ENCODE measurements at regions not wholly inside any gene's neighbourhood (a gene's known extent, or its start where the extent isn't known, plus 50 kb on each side); places are given as distances from the start of the nearest gene placed in this dataset.
"Not testable (repeated sequence)": the region's sequence is repeated elsewhere in the genome, so short reads cannot be mapped to it uniquely, and the experiment has no call there.

GRCh38 chr3:5366746-5367145, 179.2 kb downstream of the EDEM1 start:
- DNase-seq: no peak

- DNase-seq: not testable (repeated sequence)
Observed at GRCh38 chr3:5371555-5371954, 184.0 kb downstream of the EDEM1 start.

DNA sequence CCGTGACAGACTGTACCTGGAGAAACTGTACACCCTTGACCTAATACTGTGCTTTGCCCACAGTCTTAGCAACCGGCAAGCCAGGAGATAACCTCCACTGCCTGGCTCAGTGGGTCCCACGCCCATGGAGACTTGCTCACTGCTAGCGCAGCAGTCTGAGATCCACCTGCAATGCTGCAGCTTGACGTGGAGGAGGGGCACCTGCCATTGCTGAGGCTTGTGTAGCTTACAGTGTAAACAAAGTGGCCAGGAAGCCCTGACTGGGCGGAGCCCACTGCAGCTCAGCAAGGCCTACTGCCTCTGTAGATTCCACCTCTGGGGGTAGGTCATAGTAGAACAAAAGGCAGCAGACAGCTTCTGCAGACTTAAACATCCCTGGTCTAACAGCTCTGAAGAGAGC, 189.3 kb downstream of the EDEM1 start:
- no peak for DNase-seq

DNA sequence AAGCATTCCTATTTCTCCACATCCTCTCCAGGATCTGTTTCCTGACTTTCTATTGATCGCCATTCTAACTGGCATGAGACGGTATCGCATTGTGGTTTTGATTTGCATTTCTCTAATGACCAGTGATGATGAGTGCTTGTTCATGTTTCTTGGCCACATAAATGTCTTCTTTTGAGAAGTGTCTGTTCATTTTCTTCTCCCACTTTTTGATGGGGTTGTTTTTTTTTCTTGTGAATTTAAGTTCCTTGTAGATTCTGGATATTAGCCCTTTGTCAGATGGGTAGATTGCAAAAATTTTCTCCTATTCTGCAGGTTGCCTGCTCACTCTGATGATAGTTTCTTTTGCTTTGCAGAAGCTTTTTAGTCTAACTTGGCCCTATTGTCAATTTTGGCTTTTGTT, 191.8 kb downstream of the EDEM1 start:
- DNase-seq: not testable (repeated sequence)

- DNase-seq: not testable (repeated sequence)
Observed at GRCh38 chr3:5383486-5384263, 196.2 kb downstream of the EDEM1 start.

DNA sequence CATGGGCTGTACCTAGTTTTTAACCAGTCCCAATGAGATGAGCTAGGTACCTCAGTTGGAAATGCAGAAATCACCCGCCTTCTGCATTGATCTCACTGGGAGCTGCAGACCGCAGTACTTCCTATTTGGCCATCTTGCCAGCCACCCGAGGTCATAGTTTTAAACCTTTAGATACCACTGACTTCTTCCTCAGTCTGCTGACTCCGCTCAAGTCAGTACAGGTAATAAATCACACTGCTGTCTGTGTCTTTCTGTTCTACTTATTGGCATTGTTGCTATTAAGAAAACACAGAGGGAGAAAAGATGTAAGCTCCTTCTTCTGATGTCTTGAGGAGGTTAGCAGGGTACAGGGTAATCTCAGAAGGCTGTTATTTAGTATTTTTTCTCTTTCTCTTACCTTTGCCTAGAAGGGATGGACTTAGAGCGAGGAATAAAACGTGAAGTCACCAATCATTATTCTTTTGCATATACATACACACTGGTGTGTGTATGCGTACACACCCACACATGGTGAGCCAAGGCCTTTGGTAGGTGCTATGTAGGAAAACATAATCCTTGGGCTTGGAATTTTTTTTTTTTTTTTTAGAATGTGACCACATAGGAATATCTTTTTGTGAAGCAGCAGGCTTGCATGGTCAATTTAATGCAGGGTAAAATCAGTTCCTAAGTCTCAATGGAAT, 197.2 kb downstream of the EDEM1 start:
- DNase-seq: no peak

DNA sequence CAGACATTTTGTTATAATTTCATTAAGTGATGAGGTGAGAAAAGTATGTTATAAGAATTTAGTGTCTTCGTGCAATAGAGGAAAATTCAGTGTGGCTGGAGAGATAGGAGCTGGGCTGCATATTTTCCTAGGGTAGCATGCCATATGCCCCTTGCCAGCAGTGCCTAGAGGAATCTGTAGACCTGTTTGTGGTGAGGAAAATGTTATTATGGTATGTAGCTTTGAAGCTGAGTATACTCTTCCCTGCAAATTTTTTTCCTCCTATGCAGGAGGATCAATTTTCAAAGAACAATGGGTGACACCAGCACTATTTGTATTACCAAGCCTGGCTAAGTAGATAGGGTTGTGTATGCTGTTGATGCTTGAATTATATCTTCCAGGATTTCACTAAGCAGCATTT, 200.6 kb downstream of the EDEM1 start:
- no peak for DNase-seq

DNA sequence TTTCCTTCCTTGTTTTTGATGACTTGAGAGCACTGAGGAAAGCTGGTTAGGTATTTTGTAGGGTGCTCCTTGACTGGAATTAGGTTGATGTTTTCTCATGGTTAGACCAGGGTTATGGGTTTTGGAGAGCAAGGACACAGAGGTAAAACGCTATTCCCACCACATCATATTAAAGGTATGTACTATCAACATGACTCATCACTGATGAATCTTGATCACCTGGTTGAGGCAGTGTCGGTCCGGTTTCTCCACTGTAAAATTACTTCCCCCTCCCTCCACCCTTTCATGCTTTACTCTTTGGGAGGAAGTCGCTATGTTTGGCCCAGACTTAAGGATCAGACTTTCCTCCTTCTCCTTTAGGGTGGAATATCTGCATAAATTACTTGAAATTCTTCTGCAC, 201.6 kb downstream of the EDEM1 start:
- DNase-seq: no peak

DNA sequence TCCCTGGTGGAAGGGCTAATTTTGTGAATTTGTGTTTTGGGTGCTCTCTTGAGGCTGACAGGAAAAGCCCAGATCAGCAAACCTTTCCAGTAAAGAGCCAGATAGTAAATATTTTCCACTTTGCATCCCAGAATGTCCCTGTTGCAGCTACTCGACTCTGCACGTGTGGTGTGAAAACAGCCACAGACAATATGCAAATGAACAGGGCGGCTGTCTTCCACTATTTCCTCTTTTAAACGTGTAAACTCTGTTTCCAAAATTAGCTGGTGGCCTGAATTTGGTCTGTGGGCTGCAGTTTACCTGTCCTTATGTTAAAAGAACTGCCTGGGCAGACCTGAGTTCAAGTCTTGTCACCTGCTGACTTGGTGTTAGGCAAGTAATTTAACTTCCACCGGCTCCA, 202.7 kb downstream of the EDEM1 start:
- DNase-seq: no peak

DNA sequence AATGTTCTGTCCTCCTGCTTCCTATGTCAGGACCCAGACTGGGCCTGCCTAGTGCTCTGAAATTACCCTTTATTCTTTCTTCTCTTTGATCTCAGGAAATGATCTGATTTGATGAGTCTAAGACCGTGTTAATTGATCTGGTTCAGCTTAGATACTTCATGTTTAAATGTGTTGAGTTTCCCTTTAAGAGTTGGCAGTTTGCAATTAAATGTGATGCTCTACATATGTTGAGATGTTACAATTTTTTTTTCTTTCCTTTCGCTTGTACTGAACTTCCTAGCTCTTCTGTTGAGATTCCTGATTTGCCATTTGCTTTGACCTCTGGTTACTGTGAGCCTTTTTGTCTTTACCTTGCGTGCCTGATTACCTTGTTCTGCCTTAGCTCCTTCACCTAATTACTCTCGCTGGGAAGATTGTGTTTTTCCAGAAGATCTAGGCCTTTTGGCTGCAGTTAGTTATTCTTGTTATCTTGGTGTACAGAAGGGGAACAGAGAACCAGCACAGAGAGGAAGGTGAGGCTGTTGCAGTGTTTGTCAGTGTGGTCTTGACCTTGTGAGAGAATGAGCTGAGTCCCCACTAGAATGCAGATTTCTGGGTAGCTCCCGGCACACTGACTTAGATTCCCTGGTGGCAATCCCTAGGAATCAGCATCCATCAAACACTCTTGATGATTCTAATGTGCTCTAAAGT, 203.6 kb downstream of the EDEM1 start:
- DNase-seq: no peak

DNA sequence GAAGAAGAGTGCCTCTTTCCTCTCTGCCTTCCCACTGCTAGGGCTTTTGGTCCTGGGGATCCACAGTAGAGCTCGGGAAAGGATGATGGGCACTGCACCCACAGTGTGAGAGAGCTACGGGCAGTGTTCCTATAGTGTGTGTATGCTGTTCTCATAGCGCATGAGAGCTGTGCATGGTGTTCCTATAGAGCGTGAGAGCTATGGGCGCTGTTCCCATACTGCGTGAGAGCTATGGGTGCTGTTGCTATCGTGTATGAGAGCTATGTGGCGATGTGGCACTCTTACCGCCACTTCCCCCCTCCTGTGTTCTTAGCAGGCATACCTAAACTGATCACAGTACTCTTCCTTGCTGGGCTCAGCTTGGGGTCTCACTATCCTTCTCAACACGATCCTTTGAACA, 213.5 kb downstream of the EDEM1 start:
- DNase-seq: no peak

DNA sequence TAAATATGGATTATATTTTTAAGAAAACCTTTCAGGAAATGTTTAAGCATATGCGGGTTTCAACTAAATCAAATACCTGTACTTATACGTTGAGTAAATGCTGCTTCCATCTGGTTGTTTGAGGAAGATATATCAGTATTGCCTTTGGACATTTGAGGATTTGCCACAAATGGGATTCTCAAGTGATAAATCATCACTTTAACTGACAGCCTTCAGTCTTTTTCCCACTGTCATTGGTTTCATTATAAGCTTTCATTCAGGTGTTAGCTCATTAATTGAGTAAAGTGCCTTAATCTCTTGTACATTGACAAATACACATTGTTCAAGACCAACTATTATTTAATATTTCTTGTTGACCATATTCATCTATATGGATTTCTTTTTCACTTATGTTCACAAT, 217.2 kb downstream of the EDEM1 start:
- no peak for DNase-seq

- DNase-seq: no peak
Observed at GRCh38 chr3:5411786-5412185, 224.3 kb downstream of the EDEM1 start.

- no peak for DNase-seq
Observed at GRCh38 chr3:5423076-5423475, 235.6 kb downstream of the EDEM1 start.

DNA sequence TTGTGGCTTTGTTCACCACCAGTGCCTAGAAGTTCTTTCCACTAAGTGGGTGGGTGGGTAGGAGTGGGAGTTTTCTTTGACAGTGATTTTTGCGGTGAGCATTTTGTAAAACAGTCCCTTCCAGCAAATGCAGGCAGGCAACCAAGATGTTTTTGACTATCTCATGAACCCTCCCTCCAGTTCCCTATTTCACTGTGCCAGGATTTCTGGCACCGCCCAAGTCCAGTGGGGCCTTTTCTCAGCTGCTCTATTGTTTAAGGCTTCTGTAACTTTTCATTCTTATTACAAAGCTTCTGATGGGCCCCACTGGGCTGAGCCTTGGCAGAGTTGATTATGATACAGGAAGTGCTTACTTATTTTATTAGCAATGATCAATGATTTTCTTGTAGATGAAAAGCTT, 236.0 kb downstream of the EDEM1 start:
- DNase-seq: no peak

- no peak for DNase-seq
Observed at GRCh38 chr3:5425371-5425770, 237.9 kb downstream of the EDEM1 start.

DNA sequence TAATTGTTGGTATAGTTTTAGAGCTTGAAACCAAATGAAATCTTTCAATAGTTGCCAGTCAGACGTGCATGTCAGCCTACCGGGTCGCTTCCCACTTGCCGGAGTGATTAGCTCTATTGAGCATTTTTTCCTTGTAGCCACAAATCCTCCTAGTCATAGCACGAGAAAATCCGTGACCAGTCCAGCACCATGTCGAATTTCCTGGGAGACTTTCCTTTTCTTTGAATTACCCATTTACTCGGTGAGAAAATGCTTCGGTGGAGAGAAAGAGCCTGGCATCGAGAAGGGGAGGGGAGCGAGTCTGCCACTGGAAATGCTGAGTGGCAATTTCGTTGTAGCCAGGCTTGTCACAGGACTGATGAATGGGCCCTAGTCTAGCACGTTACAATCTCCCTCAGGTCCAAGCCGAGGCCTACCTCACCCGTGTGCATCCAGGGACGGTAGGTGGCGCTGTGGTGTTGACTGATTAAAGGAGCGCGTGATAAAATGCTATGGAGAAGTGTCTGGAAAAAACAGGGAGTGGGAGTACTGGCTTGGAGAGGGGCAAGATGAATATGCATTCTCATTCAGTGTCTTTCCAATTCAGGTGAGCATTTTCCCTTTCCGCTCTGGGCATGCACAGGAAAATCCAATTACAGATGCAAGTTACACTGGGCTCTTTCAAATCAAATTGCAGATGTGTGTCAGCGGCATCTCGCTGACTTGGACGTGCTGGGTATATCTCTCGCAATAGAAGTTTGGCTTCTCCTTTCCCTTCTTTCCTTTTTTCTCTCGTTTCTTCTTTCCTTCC, 238.8 kb downstream of the EDEM1 start:
- peak; percentile 44 for DNase-seq

GRCh38 chr3:5427021-5427420, 239.5 kb downstream of the EDEM1 start:
- no peak for DNase-seq

- DNase-seq: no peak
Observed at GRCh38 chr3:5427938-5428337, 240.4 kb downstream of the EDEM1 start.

DNA sequence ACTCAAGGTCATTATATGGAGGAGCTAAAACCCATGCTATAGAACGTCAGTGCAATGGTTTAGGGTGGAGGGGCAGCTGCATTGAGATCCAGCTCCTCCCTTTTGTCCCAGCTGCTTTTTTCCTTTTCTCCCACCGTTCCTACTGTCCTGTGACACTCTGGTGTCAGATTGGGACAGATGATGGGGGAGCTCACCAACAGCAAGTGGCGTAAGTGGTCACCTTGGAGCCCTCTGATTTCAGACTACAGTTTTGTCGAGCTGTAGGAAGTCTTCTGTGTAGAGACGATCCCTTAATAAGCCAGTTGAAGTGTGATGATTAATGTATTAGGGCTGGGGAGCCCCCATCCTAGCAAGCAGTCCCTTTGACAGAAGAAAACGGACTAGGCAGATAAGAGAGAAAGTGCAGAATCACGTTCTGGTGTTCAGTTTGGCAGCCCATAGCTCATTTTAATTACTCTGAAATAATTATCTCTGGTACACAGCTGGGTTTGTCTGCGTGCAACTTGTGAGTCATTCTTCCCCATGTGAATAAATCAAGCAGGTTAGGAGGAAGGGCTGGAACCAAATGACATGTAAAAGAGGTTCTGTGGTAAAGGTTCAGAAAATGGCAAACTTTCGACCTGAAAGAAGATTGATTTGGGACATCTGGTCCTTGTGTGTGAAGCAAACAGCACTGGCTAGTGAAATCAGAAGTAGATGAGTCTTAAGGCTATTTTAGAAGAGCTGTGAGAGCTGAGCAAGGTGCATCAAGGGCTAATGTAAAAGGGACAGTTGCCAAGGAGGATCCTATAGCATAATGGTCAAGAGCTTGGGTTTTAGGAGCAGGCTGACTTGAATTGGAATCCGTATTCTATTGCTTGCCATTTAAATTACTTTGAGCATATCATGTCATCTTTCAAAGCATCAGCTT, 241.4 kb downstream of the EDEM1 start:
- no peak for DNase-seq

GRCh38 chr3:5429517-5429890, 242.0 kb downstream of the EDEM1 start:
- no peak for DNase-seq

DNA sequence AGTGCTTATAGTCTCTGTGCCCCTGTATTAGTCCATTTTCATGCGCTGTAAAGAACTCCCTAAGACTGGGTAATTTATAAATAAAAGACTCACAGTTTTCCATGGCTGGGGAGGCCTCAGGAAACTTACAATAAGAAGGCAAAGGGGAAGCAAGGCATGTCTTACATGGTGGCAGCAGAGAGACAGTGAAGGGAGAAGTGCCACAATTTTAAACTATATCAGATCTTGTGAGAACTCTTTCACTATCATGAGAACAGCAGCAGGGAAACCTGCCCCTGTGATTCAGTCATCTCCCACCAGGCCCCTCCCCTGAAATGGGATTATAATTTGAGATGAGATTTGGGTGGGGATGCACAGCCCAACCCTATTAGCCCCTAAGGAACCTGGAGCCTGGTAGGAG, 243.2 kb downstream of the EDEM1 start:
- DNase-seq: no peak

Measured in CD4-positive, alpha-beta T cell treated with Interleukin-12 subunit alpha and Interleukin-12 subunit beta, for 1 hour (primary cell).